Activated T-helper 1 cell treated with anti-CD3 and anti-CD28 coated beads, Interleukin-12 subunit alpha, Interleukin-12 subunit beta, Interleukin-2, Interleukin-4 antibody, amounts not matched to agents 30 ng/mL and 10 ng/mL and 1 ng/mL, durations not matched to agents 14 hours and 24 hours and 36 hours (primary cell): ENCODE measurements at regions not wholly inside any gene's neighbourhood (a gene's known extent, or its start where the extent isn't known, plus 50 kb on each side); places are given as distances from the start of the nearest gene placed in this dataset.

Experiments
- DNase-seq: peaks from one replicate; pipeline ENCODE4 v3.0.0; 2021; ENCODE audit warnings: low spot score
- H3K27ac Mint-ChIP-seq: one replicate; pipeline ENCODE4 v1.8.0; 2021; ENCODE audit warnings: mild to moderate bottlenecking, mixed read lengths
- H3K27me3 Mint-ChIP-seq: one replicate; pipeline ENCODE4 v1.8.0; 2022; ENCODE audit warnings: mild to moderate bottlenecking, moderate library complexity, mixed read lengths; ENCODE audit not compliant: insufficient read depth
- H3K36me3 Mint-ChIP-seq: one replicate; pipeline ENCODE4 v1.8.0; 2021; ENCODE audit warnings: low read depth, mixed read lengths
- H3K4me1 Mint-ChIP-seq: one replicate; pipeline ENCODE4 v1.8.0; 2021; ENCODE audit warnings: low read depth, mixed read lengths
- H3K4me3 Mint-ChIP-seq: one replicate; pipeline ENCODE4 v1.8.0; 2021; ENCODE audit warnings: mild to moderate bottlenecking, moderate library complexity, mixed read lengths
- H3K9me3 Mint-ChIP-seq: one replicate; pipeline ENCODE4 v1.8.0; 2021; ENCODE audit warnings: mixed read lengths
- intact Hi-C: fragments of 100-400 bp; cut with micrococcal nuclease; formaldehyde crosslinking; loops from one replicate; pipeline ENCODE4 v1.15.1; 2024

DNA sequence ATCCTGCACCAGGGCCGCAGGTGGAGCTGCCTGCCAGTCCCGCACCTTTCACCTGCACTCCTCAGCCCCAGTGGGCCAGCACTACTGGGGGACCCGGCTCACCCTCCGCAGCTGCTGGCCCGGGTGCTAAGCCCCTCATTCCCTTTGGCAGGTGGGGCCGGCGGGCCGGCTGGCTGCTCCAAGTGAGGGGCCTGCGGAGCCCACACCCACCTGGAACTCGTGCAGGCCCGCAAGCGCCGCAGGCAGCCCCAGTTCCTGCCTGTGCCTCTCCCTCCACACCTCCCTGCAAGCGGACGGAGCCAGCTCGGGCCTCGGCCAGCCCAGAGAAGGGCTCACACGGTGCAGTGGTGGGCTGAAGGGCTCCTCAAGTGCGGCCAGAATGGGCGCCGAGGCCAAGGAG, 199.0 kb upstream of the HS3ST5 start:
- H3K4me1 Mint-ChIP-seq, result no peaks in the 10 kb centered on the region
- no peaks in the 10 kb centered on the region for H3K27me3 Mint-ChIP-seq
- no peak overlapping the region for H3K4me3 Mint-ChIP-seq
- no peaks in the 10 kb centered on the region for H3K36me3 Mint-ChIP-seq
- no peak for DNase-seq
- no peak overlapping the region for H3K27ac Mint-ChIP-seq
- intact Hi-C loops, result no loop called here
- H3K9me3 Mint-ChIP-seq, result peaks cover 15% of the 10 kb centered on the region

DNA sequence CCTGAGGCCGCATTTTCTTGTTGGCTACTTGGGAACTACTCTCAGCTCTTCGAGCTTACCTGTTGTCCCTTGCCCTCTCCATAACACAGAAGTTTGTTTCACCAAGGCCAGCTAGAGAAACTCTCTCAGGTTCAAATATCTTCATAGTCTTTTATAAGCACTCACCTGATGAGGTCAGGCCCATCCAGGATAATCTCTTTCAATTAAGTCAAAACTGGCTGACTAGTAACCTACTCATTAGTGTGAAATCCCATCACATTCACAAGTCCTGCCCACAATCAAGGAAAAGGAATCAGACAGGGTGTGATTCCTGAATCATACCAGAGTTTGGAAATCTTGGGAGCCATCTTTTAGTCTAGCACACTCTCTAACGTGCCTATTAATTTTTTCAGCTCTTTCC, 195.2 kb upstream of the HS3ST5 start:
- Mint-ChIP-seq H3K4me3 (no peak overlapping the region), H3K4me1 (no peaks in the 10 kb centered on the region)

DNA sequence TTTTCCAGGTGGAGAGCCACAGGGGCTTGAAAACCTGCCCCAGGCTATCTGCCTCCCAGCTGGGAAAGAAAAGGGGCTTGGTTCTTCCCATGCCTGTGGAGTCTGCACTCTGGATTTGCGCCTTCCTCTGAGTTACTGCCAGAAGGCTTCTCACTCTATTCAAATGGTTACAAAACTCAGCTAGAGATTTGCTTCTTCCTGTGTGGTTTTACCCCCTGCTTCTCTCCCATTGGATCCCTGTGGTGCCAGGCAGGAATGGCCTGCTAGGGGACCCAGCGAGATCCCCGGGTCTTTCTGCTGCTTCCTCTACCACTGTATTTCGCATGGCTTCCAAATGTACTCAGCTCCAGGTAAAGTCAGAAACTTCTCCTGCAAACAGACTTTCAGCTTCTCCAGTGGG, 192.0 kb upstream of the HS3ST5 start:
- no peaks in the 10 kb centered on the region for H3K36me3 Mint-ChIP-seq
- intact Hi-C loops, result no loop called here
- no peaks in the 10 kb centered on the region for H3K27me3 Mint-ChIP-seq
- H3K9me3 Mint-ChIP-seq, result peaks cover 15% of the 10 kb centered on the region
- H3K27ac Mint-ChIP-seq, result no peak overlapping the region
- H3K4me1 Mint-ChIP-seq, result no peaks in the 10 kb centered on the region
- DNase-seq, result no peak
- no peak overlapping the region for H3K4me3 Mint-ChIP-seq

More for the DNA sequence above, 195.2 kb upstream of the HS3ST5 start:
- intact Hi-C loops, result no loop called here
- Mint-ChIP-seq H3K9me3 (peaks cover 15% of the 10 kb centered on the region), H3K27ac (no peak overlapping the region), H3K27me3 (no peaks in the 10 kb centered on the region), H3K36me3 (no peaks in the 10 kb centered on the region)
- DNase-seq, result no peak

DNA sequence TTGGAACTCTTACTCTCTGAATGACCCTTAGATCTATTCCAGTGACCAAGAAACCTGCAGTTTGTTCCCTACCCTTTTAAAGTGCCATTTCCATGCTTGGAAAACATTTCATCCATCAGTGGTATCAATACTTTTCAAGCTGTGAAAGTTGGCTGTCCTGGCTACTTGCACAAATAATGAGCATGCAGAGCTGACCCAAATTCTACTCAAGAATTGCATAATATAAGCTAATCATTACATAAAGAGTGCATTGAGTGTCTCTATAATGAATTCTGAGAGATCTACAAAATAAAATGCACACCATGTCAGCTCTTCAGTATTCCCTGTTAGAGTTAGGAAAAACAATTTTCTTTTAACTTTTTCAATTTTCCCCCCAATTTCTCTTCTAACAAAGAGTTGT, 181.3 kb upstream of the HS3ST5 start:
- Mint-ChIP-seq H3K4me1 (no peaks in the 10 kb centered on the region), H3K27ac (no peak overlapping the region), H3K36me3 (no peaks in the 10 kb centered on the region), H3K4me3 (no peak overlapping the region), H3K27me3 (no peaks in the 10 kb centered on the region), H3K9me3 (no peaks in the 10 kb centered on the region)
- no peak for DNase-seq
- intact Hi-C loops, result no loop called here

DNA sequence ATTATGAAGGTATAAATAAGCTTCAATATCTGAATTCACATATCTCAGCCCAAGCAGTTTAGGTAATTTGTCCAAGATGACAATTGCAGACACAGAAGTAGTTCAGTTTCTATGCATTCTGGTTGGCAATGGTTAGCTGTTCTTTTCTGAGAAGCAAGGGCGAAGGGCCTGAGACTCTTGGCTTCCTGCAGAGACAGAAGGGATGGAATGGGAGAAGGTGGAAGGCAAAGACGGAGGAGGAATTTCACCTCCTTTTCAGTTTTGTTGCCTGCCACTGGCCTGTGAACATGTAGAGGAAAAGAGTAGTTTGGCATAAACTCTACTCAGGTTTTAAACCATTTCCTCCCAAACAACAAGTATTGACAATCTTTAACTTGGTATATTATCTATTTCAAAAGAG, 180.7 kb upstream of the HS3ST5 start:
- no peaks in the 10 kb centered on the region for H3K27me3 Mint-ChIP-seq
- no peaks in the 10 kb centered on the region for H3K9me3 Mint-ChIP-seq
- no peak overlapping the region for H3K27ac Mint-ChIP-seq
- no peak overlapping the region for H3K4me3 Mint-ChIP-seq
- H3K36me3 Mint-ChIP-seq, result no peaks in the 10 kb centered on the region
- DNase-seq, result no peak
- H3K4me1 Mint-ChIP-seq, result no peaks in the 10 kb centered on the region
- intact Hi-C loops, result no loop called here

DNA sequence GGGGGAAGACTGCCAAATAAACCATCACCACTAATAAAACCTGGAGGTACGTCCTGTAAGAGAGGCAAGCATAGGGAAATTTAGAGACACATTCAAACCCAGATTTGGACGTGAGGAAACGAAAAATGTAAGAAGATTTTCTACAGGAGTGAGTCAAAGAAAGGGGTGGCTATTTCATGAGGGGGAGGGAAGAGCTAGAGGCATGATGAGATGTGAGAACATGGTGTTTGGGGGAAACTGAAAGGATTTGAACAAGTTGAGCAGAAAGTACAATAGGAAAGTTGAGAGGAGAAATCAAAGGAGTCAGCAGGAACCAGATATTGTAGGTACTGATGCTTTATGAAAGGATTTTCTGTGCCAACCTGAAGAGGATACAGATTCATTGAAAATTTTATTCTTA, 179.1 kb upstream of the HS3ST5 start:
- intact Hi-C loops, result no loop called here
- Mint-ChIP-seq H3K4me3 (no peak overlapping the region), H3K36me3 (no peaks in the 10 kb centered on the region), H3K27ac (no peak overlapping the region), H3K27me3 (no peaks in the 10 kb centered on the region), H3K4me1 (no peaks in the 10 kb centered on the region), H3K9me3 (no peaks in the 10 kb centered on the region)
- no peak for DNase-seq

DNA sequence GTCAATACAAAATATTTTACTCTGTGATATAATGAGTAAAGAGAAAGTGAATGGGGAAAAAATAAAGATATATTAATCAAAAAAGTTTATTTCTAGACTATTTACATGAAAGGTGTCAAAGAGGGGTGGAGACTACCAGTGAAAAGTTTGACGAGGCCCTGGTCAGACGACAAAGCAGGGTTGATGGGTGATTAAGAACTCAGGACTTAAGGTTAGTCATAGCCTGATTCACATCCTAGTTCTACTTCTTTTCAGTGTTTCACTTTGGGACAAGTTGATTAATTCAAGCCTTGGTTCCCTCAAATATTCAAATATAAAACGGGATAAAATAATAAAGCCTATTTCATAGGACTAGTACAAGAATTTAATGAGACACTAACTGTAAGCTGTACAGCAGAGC, 178.2 kb upstream of the HS3ST5 start:
- no peak for DNase-seq
- no peaks in the 10 kb centered on the region for H3K27me3 Mint-ChIP-seq
- H3K4me1 Mint-ChIP-seq, result no peaks in the 10 kb centered on the region
- no peaks in the 10 kb centered on the region for H3K9me3 Mint-ChIP-seq
- no peak overlapping the region for H3K27ac Mint-ChIP-seq
- no peaks in the 10 kb centered on the region for H3K36me3 Mint-ChIP-seq
- H3K4me3 Mint-ChIP-seq, result no peak overlapping the region
- intact Hi-C loops, result no loop called here

- intact Hi-C loops, result no loop called here
These were observed 171.3 kb upstream of the HS3ST5 start for GRCh38 chr6:114514170-114514569.

DNA sequence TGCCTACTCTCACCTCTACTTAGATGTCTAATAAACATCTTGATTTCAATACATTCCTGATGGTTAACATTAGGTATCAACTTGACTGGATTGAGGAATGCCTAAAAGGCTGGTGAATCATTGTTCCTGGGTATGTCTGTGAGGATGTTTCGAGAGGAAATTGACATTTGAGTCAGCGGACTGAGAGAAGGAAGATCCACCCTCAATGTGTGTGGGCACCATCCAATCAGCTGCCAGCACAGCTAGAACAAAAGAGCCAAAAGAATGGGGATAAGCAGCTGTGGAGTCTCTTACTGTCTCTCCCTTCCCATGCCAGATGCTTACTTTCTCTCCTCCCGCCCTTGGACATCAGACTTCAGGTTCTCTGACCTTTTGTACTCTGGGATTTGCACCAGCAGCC, 128.6 kb upstream of the HS3ST5 start:
- Mint-ChIP-seq H3K27me3 (no peaks in the 10 kb centered on the region), H3K27ac (no peak overlapping the region), H3K36me3 (no peaks in the 10 kb centered on the region), H3K9me3 (no peaks in the 10 kb centered on the region), H3K4me3 (no peak overlapping the region), H3K4me1 (no peaks in the 10 kb centered on the region)
- no peak for DNase-seq
- intact Hi-C loops, result no loop called here

More at GRCh38 chr6:114514170-114514569, 171.3 kb upstream of the HS3ST5 start:
- DNase-seq, result no peak
- H3K4me1 Mint-ChIP-seq, result no peaks in the 10 kb centered on the region
- no peaks in the 10 kb centered on the region for H3K36me3 Mint-ChIP-seq
- H3K27me3 Mint-ChIP-seq, result no peaks in the 10 kb centered on the region
- H3K27ac Mint-ChIP-seq, result no peak overlapping the region
- H3K9me3 Mint-ChIP-seq, result no peaks in the 10 kb centered on the region
- no peak overlapping the region for H3K4me3 Mint-ChIP-seq

DNA sequence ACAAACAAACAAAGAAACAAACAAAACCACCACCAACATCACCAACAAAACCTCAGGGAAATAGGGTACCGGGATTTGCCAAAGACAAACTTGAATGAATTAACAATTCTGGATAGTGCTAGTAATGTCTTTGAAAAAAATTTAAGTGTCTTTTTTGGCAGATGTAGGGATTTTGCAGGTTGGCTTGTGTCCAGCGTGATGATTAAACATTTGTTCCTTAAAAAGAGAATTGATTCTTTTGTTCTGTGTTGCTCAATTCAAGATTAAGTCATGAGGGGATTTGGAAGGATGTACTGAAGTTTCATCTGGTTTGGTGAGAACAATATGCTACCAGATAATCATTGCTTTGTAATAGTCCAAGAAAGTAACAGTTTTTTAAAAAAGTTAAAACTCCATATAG, 125.1 kb upstream of the HS3ST5 start:
- Mint-ChIP-seq H3K36me3 (no peaks in the 10 kb centered on the region), H3K4me3 (no peak overlapping the region), H3K27me3 (no peaks in the 10 kb centered on the region), H3K4me1 (no peaks in the 10 kb centered on the region), H3K27ac (no peak overlapping the region), H3K9me3 (no peaks in the 10 kb centered on the region)
- intact Hi-C loops, result no loop called here
- no peak for DNase-seq

GRCh38 chr6:114465511-114465910, 122.7 kb upstream of the HS3ST5 start:
- H3K27ac Mint-ChIP-seq, result no peak overlapping the region
- H3K36me3 Mint-ChIP-seq, result no peaks in the 10 kb centered on the region
- intact Hi-C loops, result no loop called here
- DNase-seq, result no peak
- H3K4me3 Mint-ChIP-seq, result no peak overlapping the region
- no peaks in the 10 kb centered on the region for H3K9me3 Mint-ChIP-seq
- H3K27me3 Mint-ChIP-seq, result no peaks in the 10 kb centered on the region
- no peaks in the 10 kb centered on the region for H3K4me1 Mint-ChIP-seq

DNA sequence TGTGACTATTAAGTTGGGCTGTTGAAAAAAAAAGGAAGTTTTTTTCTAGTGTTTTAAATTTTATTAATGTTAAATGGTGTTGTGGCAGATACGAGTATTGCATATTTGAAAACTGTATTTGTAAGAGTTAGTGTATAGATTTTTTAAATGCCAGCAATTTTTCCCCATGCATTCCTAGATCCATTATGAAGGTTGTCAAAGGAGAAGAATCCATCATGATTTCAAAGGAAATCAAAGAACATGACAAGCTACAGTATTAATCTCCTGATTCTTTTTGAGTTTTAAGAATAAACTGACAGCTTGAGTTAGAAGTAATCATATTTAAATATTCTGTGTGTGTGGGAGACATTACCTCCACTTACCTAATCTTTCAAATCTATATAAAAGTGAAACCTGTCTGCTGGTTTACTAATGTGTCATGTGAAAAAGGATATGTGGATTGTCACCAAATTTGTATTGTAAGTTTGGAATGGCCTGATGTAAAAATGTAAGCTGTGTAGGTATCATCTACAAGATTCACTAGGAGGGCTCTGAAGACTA, 111.0 kb upstream of the HS3ST5 start:
- intact Hi-C loops, result no loop called here
- no peaks in the 10 kb centered on the region for H3K36me3 Mint-ChIP-seq
- no peaks in the 10 kb centered on the region for H3K4me1 Mint-ChIP-seq
- no peak overlapping the region for H3K27ac Mint-ChIP-seq
- DNase-seq, result no peak
- no peaks in the 10 kb centered on the region for H3K27me3 Mint-ChIP-seq
- H3K9me3 Mint-ChIP-seq, result no peaks in the 10 kb centered on the region
- no peak overlapping the region for H3K4me3 Mint-ChIP-seq

GRCh38 chr6:114452785-114453401, 110.1 kb upstream of the HS3ST5 start:
- intact Hi-C loops, result no loop called here
- Mint-ChIP-seq H3K36me3 (no peaks in the 10 kb centered on the region), H3K4me1 (no peaks in the 10 kb centered on the region), H3K27me3 (no peaks in the 10 kb centered on the region), H3K9me3 (no peaks in the 10 kb centered on the region), H3K27ac (no peak overlapping the region), H3K4me3 (no peak overlapping the region)
- no peak for DNase-seq

DNA sequence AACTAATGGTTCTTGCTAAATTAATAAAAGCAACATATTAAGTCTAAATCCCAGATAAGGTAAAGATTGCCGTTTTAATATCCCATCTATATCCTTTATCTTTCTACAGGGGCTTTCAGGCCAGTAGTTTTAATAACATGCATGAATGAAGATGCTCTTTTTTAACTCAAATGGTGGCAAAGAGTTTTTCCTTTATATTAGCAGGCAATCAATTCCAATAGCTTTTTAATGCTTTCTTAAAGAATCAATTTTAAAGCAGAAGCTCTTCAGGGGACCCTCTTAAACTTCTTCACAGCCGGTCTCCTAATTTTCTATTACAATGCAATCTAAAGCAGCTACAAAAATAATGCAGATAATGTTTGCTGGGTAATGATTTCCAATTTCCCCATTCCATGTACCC, 107.8 kb upstream of the HS3ST5 start:
- intact Hi-C loops, result no loop called here
- no peaks in the 10 kb centered on the region for H3K9me3 Mint-ChIP-seq
- H3K27me3 Mint-ChIP-seq, result no peaks in the 10 kb centered on the region
- no peak overlapping the region for H3K27ac Mint-ChIP-seq
- H3K36me3 Mint-ChIP-seq, result no peaks in the 10 kb centered on the region
- no peaks in the 10 kb centered on the region for H3K4me1 Mint-ChIP-seq
- H3K4me3 Mint-ChIP-seq, result no peak overlapping the region
- DNase-seq, result no peak
